Embryonic facial prominence (tissue), 1 donor: ENCODE measurements at regions not wholly inside any gene's neighbourhood (a gene's known extent, or its start where the extent isn't known, plus 50 kb on each side); places are given as distances from the start of the nearest gene placed in this dataset.
"Not testable (repeated sequence)": the region's sequence is repeated elsewhere in the genome, so short reads cannot be mapped to it uniquely, and the experiment has no call there.

ENCODE experiments used
- DNase-seq: peaks from one replicate; pipeline ENCODE4 v3.0.0-alpha.2; 2016; ENCODE audit errors: extremely low spot score

DNA sequence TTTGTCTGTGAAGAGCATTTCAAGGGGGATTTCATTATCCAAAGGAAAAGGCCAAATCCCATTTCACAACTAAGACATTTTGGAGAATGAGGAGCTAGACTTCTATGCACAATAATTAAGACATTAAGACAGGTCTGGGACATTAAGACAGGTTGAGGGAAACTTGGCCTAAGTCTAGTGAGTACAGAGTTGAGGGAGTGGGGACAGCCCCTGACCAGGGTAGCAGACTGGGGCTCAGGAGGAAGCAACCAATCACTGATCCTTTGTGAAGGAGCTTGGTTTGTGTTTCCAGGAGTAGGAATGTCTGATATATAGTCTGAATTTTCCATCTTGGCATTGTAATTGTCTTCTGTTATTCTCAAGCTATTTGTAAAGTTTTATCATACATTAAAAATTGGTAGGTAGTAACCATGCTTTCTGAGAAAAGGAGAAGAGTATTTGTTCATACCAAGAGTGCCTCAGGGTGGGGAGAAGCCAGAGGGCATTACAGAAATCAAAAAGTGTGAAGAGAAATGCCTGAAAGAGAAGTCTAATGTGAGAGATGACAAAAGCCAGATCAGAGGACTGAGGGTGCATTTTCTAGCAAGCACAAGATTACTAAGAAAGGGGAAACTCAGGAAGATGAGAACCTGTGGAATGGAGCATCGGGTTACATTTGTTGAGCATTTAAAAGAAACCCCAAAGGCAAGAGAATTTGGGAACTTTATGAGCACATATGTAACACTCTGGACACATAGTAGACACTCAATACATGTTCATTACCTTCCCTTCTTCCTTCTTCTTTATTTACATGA is 189.3 kb upstream of the PIK3R1 start:
- no peak for DNase-seq

DNA sequence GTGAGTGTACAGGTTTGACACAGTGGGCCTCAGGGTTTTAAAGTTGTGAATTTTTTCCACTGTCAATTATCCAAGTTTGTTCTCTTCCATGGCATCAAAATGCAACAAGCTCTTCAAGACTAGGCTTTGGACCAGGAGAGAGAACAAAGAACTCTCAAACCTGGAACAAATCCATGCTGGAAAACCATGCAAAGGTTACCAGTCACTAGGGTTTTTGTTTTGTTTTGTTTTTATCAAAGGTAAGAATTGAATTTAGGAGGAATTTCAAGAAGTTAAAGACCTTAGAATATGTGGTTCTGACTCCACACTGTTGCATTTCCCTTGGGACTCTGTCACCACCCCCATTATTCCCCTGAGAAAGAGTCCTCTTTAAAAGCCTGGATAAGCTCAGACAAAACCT is 191.1 kb upstream of the PIK3R1 start:
- no peak for DNase-seq

- DNase-seq = no peak
Measured at GRCh38 chr5:68021916-68022315, 193.6 kb upstream of the PIK3R1 start.

DNA sequence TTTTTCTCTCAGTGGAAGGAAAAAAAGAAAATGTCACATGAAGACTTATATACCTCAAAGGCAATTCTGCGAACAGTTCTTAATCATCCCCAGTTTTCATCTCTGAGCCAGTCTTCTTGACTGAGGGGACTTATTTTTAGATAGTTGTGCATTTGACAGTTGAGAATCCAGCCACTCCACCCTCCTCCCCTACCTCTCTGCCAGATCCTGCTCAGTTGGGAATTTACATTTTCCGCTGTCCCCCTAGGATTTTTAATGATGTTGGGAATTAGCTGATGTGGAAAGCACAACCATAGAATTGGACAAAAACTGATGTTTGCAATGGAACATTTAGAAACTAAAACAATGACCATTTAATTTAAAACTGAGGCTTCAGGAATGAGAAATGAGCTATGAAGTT is 194.3 kb upstream of the PIK3R1 start:
- DNase-seq = no peak

- not testable (repeated sequence) for DNase-seq
Measured at GRCh38 chr5:68020461-68020969, 195.0 kb upstream of the PIK3R1 start.

- DNase-seq = no peak
Measured at GRCh38 chr5:68015381-68016302, 199.9 kb upstream of the PIK3R1 start.

- DNase-seq = no peak
Measured at GRCh38 chr5:68012831-68013230, 202.7 kb upstream of the PIK3R1 start.

- no peak for DNase-seq
Measured at GRCh38 chr5:68012429-68012828, 203.1 kb upstream of the PIK3R1 start.

DNA sequence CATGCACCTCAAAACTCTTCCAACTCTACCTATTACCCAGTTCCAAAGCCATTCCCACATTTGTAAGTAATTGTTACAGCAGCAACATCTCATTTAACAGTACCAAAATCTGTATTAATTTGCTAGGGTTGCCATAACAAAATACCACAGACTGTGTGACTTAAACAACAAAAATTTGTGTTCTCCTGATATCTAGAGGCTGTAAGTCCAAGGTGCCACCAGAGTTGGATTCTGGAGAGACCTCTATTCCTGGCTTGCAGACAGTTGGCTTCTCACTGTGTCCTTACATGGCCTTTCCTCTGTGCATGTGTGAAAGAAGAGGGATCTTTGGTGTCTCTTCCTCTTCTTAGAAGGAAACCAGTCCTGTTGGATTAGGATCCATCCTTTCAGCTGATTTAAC is 203.8 kb upstream of the PIK3R1 start:
- DNase-seq = no peak

DNA sequence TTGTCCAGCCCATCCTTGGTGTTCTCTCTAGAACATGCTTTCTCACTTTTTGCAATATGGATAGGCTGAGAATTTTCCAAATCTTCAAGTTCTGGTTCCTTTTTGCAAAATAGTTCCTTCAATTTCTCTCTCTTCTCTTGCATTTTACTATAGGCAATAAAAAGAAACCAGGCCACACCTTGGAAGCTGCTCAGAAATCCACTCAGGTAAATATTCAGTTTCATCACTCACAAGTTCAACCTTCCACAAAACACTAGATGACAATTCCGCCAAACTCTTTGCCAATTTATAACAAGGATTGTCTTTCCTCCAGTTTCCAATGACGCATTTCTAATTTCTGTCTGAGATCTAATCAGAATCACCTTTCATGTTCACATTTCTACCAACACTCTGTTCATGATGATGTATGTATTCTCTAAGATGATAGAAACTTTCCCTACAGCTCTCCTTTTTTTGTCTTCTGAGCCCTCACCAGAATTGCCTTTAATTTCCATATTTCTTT is 204.2 kb upstream of the PIK3R1 start:
- DNase-seq = no peak

GRCh38 chr5:68010740-68011139 is 204.8 kb upstream of the PIK3R1 start:
- DNase-seq = no peak

- DNase-seq = no peak
Measured at GRCh38 chr5:68007451-68007850, 208.1 kb upstream of the PIK3R1 start.

- DNase-seq = no peak
Measured at GRCh38 chr5:68002836-68003235, 212.7 kb upstream of the PIK3R1 start.

DNA sequence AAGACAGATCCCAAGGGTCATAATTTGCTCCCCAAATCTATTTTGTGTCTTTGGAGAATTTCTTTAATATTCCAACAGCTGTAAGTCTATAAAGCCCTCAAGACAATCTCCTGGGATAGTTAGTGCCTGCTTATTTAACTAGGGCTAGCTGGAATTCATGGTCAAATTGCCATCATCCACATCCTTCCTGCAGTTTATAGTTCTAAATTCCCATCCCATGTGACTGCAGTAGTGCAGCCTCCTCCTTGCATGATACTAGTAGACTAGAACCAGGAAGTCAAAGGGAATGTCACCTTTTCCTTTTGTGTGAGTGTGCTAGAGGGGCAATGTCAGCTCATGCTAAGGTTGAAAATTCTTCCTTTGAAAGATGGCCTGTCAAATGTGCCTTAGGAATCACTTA is 214.8 kb upstream of the PIK3R1 start:
- DNase-seq = no peak

DNA sequence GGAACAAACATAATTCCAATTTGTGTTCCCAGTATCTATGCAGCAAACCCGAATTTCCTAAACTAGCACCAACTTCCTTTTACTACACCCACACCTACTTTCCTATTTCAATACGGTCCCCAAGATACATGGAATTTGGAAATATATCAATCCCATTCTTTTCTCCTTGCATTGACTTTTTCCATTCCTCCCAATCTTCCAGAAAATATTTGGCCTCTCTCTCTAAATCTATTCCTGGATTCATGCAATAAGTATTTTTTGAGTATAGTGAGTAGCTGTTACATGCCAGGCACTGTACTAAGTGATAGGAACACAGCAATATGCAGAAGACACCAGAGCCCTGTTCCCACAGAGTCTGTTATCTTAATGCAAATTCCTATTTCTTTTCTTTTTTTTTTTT is 216.2 kb upstream of the PIK3R1 start:
- DNase-seq = no peak

- no peak for DNase-seq
Measured at GRCh38 chr5:67998709-67999261, 216.8 kb upstream of the PIK3R1 start.

- DNase-seq = no peak
Measured at GRCh38 chr5:67997892-67998457, 217.6 kb upstream of the PIK3R1 start.

GRCh38 chr5:67997148-67997547 is 218.4 kb upstream of the PIK3R1 start:
- DNase-seq = no peak

DNA sequence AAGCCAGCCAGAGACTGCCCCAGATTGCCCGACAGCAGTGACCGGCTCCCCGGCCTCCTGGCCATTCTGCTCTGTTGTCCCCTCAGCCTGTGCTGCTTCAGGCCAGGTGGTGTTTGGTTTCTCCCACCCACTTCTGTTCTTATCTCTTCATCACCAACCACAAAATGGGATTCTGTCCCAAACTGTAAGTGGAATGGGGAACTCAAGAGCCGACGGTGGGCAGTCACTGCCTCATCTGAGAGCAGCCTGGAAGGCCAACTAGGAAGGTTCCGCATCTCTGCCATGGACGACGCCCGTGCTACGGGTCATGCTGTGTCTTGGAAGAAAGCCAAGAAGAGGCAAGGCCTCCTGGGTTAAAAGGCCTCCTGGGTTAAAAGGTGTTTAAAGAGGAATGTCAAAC is 219.0 kb upstream of the PIK3R1 start:
- no peak for DNase-seq

DNA sequence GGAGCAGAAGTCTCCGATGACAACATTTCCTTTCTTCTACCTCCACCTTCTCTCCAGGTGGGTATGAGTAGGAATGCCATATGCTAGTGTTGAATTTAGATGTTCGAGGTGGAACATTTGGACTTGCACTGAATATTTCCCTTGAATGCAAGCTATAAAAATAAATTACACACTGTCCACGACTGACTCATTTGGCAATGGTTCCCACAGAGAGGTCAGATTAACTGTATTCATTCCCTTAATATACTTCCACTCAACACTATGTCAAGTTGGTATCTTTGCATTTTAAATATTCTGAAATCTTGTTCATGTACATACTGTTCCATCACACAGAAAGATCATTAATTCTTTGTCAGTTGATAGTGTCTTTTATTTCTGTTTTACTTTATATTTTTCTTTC is 222.6 kb upstream of the PIK3R1 start:
- no peak for DNase-seq

DNA sequence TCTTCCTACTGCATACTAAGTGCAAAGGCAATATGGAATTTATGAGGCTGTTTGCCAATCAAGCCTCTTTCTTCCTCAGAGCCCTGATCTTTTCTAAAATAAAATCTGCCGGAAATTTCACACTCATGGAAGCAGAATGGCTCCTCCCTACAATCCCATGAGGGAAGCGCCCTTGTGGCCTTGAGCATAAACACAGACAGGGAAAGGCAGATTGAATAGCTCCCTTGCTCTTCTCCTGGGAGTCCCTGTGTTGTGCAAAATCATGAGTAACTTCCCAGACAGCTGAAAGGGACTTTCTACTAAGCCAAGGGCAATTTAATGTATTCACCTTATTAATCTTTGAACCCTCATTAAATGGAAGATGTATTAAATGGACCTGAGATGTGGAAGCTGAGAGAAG is 226.1 kb upstream of the PIK3R1 start:
- DNase-seq = no peak

- no peak for DNase-seq
Measured at GRCh38 chr5:67986761-67987160, 228.8 kb upstream of the PIK3R1 start.
